CD4-positive, alpha-beta T cell treated with Interleukin-1 beta for 1 hour (primary cell): ENCODE measurements at regions not wholly inside any gene's neighbourhood (a gene's known extent, or its start where the extent isn't known, plus 50 kb on each side); places are given as distances from the start of the nearest gene placed in this dataset.
"Not testable (repeated sequence)": the region's sequence is repeated elsewhere in the genome, so short reads cannot be mapped to it uniquely, and the experiment has no call there.

Experiments used
- DNase-seq, 2 donors: peaks; one replicate each; pipeline ENCODE4 v3.0.0-alpha.2; 2020 to 2022

DNA sequence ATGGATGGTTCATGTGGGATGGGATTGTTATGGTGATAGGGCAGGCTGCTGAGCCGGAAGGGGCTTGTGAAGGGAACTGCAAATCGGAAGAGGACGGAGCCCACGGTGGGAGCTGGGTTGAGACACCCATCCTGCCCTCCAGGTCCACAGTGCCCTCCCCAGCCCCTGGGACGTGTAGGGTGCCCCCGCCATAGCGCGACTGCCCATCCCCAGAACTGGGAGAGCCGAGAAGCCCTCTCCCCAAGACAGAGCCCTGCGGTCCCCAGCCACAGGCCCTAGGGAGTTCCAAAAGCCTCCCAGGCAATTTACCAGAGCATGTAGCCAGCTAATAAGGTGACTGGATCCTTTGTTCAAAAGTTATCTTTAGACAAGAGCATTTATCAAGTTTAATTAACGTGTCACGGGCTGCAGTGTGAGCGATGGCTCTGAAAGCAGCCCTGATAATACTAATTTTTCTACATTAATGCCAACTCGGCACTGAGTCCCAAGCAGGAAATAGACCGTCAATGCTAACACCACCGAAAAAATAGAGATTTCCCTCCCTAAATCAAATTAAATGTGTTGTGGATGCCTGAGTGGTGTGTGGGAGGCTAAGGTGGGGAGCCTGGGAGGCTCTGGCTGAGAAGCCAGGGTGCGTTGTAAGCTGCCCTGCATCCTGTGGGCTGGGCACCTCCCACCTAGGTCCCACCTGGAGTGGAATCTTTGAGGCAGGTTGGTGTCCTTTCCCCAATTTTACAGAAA is 76.8 kb upstream of the RTL6 start:
- no peak for DNase-seq

DNA sequence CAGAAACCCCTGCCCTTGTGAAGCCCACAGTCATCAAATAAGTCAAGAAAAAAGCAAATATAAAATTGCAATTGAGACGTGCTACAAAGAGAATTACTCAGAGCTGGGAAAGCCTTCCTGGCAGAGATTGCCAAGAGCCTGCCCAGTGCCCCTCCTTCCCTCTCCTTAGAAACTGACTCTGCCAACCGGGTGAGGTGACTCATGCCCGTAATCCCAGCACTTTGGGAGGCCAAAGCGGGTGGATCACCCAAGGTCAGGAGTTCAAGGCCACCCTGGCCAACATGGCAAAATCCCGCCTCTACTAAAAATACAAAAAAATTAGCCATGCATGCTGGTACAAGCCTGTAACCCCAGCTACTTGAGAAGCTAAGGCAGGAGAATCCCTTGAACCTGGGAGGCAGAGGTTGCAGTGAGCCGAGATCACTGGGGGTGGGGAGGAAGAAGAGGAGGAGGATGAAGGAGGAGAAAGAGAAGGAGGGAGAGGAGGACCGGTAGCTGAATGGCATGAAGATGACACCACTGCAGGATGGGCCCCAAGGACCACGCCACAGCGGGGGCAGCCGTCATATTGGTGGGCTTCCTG is 76.1 kb upstream of the RTL6 start:
- no peak for DNase-seq

DNA sequence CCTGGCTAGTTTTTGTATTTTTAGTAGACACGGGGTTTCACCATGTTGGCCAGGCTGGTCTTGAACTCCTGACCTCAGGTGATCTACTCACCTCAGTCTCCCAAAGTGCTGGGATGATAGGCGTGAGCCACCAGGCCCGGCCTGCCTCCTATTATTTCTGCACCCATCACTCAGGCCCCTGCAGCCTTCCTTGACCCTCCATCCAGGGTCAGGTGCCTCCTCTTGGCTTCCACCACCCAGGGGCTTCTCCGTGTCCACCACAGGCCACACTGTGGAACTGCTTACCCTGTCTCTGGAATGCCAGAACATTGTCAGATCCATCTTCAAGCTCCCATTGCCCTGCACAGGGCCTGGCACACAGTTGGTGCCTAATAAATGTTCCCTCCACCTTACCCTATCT is 75.4 kb upstream of the RTL6 start:
- DNase-seq, result no peak

DNA sequence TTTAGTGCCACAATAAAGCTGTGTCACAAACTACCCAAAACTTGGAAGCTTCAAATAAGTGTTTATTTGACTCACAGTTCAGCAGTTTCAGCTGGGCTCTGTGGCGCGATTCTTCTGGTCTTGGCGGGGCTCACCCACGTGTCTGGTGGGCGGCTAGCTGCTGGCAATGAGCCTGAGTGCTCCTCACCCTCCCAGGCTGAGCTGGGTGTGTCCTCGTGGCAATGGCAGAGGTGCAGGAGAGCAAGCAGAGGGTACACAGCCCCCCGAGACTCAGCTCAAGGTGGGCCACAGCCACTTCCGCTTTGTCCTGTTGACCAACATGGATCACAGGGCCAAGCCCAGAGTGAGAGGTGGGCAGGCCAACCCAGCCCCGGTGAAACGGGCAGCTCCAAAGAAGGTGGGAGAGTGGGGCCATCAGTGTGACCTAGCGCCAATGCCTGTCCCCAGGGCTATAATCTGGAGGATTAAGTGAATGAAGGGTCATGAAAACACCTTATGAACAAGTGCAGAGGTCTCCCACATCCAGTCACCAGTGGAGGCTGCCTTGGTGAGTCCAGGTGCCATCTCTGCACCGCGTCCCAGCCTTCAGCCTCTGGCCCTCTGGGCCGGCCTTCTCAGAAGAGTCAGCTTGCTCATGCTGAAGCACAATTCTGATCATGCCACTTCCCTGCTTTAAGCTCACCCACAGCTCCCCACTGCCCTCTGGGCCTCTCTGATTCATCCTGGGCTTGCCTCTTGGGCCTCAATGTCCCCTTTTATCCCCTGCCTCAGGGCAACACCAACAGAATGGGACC is 74.6 kb upstream of the RTL6 start:
- no peak for DNase-seq

DNA sequence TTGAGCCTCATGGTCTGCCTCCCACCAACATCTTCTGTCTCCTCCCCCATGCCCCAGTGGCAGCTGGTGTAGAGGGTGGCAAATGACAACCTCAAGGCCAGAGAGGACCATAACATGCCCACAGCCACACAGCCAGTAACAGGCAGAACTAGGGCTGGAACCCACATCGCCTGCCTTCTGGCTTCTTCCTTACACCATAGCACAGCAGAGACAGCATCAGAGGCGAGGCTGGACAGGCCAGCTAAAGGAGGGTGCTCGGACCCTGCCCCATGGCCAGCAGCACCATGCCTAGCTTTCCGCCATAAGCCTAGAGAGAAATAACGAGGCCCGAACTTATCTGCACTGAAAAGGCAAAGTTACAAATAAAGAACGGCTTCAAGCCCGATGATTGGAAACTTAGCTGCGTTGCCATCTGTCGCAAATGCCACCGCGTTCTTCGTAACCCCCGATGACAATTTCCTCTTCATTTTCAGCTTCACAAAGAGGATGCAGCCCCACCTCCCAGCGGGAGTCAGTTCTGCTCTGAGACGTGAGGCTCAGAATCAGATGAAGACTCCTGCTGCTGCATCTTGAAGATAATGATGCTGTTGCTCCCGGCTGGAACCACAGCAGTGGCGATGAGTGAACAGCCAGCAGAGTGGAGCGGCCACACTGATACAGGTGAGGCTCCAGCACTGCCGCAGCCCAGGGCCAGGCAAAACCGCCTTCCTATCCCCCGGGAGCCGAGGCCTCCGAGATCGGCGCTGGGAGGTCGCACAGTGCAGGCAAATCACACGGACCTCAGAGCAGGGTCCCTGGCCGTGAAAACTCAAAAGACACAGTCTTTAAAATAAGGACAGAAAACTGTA is 73.8 kb upstream of the RTL6 start:
- no peak for DNase-seq

DNA sequence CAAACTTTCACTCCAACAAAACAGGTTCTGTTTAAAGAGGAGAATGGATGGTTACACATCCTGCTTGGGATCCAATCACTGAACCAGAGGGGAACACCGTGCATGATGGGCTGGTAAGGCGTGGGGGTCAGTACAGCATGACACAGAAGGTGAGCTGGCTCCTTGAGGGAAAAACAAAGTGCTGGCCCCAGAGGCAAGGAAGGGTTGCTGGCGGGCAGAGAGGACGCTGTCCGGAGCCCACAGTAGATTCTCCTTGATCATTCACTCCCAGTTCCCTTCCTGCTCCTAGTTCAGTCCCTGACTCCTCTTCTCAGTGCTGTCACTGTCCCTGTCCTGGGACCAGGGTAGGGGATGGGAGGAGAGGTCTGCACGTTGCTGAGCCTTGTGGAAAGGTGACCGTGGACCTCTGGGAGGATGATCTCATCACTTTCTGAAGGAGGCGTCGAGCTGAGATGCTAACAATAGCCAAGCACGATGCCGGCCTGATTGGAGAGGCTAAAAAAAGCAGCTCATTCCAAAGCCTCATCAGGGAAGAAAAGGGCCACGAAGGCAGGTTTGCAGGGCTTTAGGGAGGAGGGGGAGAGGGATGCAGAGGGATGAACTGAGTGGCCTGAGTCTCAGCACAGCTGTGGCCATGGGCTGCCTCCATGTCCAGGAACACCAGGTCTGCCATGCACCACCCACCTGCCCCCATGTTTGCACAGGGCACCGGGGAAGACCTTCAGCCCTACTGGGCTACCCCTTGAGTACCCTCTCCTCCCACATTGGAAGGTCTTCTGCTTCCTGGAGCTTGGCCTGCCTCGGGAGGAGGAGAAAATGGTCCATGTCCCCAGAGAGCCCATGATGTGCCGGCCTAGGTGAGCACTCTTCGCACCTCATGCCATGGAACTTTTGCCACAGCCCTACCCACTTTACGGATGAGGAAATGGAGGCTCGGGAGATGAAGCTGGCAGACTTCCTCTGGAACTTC is 72.7 kb upstream of the RTL6 start:
- no peak for DNase-seq

DNA sequence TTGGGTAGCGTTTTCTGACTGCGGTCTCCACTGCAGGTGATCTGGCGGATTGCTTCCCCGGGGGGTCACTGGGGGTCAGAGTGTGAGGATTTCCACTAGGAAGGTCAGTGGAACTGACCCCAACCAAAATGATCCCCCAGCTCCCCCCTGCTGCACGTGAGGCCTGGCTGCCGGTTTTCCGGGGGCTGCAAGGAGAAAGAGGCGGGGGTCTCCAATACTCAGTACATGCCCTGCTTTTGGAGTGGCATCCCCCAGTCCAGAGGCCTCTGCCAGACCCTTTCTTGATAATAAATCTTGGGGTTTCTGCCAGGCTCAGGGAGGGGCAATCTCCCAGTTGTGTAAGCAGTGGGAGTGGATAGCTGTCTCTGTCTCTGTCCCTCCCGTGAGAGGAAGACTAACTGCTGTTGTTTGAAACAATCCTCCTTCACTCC is 71.5 kb upstream of the RTL6 start:
- no peak for DNase-seq

DNA sequence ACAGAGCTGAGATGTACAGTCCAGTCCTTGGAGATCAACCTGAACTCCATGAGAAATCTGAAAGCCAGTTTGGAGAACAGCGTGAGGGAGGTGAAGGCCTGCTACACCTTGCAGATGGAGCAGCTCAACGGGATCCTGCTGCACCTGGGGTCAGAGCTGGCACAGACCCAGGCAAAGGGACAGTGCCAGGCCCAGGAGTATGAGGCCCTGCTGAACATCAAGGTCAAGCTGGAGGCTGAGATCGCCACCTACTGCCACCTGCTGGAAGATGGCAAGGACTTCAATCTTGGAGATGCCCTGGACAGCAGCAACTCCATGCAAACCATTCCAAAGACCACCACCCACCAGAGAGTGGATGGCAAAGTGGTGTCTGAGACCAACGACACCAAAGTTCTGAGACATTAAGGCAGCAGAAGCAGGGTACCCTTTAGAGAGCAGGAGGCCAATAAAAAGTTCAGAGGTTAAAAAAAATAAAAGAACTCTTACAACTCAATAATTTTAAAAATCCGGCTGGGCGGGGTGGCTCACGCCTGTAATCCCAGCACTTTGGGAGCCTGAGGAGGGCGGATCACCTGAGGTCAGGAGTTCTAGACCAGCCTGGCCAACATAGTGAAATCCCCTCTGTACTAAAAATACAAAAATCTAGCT is 69.9 kb upstream of the RTL6 start:
- DNase-seq, result peak; percentile 55 to 56

DNA sequence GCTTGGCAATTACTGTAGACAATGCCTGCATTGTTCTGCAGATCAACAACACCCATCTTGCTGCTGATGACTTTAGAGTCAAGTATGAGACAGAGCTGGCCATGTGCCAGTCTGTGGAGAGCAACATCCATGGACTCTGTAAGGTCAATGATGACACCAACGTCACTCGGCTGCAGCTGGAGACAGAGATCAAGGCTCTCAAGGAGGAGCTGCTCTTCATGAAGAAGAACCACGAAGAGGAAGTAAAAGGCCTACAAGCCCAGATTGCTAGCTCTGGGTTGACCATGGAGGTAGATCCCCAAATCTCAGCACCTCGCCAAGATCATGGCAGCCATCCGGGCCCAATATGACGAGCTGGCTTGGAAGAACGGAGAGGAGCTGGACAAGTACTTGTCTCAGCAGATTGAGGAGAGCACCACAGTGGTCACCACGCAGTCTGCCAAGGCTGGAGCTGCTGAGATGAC is 69.4 kb upstream of the RTL6 start:
- not testable (repeated sequence) for DNase-seq

DNA sequence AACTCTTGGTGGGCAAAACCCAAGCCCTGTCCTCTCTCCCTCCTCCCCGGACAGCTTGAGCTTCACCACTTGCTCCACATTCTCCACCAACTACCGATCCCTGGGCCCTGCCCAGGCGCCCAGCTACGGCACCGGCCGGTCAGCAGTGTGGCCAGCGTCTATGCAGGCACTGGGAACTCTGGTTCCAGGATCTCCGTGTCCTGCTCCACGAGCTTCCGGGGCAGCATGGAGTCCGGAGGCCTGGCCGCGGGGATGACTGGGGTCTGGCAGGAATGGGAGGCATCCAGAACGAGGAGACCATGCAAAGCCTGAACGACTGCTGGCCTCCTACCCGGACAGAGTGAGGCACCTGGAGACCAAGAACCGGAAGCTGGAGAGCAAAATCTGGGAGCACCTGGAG is 68.9 kb upstream of the RTL6 start:
- no peak for DNase-seq

DNA sequence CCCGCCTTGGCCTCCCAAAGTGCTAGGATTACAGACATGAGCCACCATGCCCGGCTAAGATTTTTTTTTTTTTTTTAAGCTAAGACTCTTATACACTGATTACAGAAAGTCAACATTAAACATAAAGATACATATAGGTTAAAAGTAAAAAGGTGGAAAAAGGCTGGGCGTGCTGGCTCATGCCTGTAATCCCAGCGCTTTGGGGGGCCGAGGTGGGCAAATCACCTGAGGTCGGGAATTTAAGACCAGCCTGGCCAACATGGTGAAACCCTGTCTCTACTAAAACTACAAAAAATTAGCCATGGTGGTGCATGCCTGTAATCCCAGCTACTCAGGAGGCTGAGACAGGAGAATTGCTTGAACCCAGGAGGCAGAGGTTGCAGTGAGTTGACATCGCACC is 64.6 kb upstream of the RTL6 start:
- DNase-seq, result not testable (repeated sequence)

DNA sequence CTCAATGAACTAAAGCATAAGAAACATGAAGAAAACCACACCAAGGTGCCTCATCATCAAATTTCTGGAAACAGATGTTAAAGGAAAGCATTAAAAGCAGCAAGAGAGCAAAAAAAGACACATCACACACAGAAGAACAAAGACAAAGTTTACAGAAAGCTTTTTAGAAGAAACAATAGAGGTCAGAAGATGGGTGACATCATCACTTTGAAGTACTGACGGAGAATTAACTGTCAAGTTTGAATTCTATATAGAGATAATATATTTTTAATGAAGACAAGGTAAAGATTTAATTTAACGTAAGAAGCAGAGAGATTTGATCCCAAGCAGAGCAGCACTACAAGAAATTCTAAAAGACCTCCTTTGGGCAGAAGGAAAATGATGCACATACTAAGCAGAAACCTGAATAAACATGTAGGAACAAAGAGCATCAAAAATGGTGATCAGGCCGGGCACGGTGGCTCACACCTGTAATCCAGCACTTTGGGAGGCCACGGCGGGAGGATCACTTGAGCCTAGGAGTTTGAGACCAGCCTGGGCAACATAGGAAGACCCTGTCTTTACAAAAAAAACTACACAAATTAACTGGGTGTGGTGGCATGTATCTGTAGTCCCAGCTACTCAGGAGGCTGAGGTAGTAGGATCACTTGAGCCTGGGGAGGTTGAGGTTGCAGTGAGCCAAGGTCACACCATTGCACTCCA is 63.3 kb upstream of the RTL6 start:
- no peak for DNase-seq

DNA sequence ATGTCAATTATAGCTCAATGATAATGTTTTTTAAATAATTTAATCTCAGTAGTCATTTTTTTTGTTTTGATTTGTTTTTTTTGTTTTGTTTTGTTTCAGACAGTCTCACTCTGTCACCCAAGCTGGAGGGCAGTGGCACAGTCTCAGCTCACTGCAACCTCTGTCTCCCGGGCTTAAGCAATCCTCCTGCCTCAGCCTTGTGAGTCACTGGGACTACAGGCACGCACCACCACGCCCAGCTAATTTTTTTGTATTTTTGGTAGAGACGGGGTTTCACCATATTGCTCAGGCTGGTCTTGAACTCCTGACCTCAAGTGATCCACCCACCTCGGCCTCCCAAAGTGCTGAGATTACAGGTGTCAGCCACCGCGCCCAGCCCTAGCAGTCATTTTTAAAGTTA is 60.6 kb upstream of the RTL6 start:
- DNase-seq, result peak in 1 of 2 donors; percentile 38

DNA sequence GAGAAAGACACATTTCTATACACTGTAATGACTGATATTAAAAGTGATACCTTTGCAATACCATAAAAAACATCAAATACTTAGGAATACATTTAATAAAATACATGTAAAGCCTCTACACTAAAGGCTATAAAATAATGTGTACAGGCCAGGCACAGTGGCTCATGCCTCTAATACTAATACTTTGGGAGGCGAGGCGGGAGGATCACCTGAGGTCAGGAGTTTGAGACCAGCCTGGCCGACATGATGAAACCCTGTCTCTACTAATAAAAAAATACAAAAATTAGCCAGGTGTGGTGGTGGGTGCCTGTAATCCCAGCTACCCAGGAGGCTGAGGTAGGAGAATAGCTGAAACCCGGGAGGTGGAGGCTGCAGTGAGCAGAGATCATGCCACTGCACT is 59.8 kb upstream of the RTL6 start:
- DNase-seq, result not testable (repeated sequence)

DNA sequence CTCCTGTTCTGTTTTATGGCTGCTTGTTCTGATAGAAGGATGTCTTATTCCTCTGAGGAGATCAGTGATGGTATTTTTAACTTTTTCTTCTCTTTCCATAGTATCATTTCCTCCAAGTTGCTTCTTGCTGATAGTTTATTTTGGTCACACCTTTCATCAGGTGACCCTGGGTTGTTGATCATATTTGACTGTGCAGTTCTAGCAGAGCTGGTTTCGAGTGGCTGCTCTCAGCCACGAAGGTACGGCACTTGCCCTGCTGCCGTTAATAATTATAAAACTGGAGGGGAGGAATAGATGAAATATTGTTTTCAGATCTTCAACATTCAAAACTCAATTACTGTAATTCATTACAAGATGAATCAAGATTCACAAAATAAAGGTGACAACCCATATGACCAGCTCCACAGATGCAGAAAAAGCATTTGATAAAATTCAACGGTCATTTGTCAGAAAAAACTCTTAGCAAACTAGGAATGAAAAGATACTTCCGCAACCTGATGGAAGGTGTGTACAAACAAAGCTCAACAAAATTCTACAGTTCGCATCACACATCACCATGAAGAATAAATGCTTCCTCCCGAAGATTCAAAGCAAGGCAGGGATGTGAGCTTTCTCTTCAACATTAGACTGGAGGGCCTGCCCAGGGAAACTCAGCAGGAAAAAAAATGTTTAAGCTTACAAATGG is 59.2 kb upstream of the RTL6 start:
- no peak for DNase-seq

DNA sequence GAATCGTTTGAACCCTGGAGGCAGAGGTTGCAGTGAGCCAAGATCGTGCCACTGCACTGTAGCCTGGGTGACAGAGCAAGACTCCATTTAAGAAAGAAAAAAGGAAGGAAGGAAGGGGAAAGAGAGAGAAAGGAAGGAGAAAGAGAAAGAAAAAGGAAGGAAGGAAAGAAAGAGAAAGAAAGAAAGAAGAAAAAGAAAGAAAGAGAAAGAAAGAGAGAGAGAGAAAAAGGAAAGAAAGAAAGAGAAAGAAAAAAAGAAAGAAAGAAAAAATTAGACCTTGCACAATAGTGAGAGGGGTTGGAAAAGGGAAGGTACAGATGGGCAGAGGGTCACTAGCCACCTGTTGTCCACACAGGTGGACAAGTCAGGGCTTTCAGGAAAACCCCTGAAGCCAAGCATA is 57.6 kb upstream of the RTL6 start:
- DNase-seq, result no peak

DNA sequence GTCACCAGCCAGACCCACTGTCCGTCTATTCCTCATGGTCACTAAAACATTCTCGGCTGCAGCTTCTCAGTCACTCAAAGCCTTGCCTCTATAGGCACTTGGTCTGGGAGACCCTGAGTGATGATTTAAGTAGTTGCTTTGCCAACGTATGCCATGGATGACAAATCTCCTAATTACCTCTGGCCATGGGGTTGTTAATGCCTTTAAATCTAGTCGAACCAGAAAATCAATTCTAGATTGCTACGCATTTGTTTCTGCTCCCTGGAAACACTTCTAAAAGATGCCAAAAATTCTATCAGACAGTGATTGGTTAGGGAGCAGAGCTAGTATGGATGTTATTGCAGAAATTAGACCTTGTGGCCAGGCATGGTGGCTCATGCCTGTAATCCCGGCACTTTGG is 57.0 kb upstream of the RTL6 start:
- no peak for DNase-seq

DNA sequence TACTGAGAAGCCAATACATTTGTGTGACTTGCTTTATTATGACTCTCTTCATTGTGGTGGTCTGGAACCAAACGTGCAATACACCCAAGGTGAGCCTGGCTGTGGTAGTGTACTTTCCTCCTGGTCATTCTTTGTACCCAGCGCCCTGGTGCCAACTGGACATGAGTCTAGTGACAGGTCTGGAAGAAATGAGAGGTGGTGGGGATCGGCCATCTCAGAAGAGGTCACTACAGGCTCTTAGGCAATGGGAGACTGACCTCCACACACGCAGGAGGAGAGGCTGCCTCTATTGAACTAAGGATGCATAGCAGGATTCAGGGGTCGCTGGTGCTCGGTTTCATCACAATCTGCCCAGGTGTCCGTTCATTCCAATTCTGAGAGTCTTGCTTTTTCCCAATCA is 56.4 kb upstream of the RTL6 start:
- DNase-seq, result no peak

DNA sequence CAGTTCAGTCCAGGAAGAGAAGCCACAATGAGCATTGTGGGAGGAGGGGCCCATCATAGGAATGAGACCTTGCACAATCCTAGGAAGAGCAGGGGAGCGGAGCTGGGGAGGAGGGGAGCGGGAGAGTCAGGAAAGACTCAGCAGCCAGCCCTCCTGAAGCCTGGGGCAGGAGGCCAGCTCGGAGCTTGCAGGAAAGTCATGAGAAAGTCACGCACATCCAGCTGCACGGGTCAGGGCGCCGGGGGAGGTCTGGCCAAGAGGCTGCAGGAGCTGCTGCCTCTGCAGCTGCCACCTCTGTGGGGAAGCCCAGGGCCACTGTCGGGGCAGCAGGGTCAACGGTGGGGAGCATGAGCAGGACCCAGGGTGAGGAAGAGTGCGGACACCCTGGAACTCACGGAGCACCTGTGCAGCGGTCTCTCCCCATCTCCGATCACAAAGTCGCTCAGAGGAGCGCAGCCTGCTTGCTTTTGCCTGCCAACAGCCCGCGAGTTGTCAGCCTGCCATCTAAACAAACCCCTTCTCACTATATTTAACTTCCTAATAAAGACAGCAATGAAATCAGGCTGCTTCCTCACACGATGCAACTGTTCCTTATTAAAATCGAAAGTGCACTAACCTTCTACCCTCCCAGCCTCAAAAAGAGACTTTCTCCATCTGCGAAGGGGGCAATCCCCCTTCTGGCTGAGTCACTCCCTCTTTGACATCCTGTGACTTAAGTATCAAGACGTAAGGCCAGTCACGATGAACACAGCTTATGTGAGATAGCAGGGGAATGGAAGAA is 52.9 kb upstream of the RTL6 start:
- peak; percentile 13 to 42 for DNase-seq
